ENCODE measurements at regions not wholly inside any gene's neighbourhood (a gene's known extent, or its start where the extent isn't known, plus 50 kb on each side); places are given as distances from the start of the nearest gene placed in this dataset.

GRCh38 chr2:220281771-220282170, 654.3 kb downstream of the SLC4A3 start:
- H3K27me3 Mint-ChIP-seq: peaks cover 2% of the 10 kb centered on the region
- ATAC-seq (ENCODE audit: low read depth) (no peak), DNase-seq (no peak)
- no peaks in the 10 kb centered on the region for H3K36me3 Mint-ChIP-seq (ENCODE audit: low read depth)
- TF ChIP-seq CTCF (IDR thresholded peaks at IDR 0.05): no peak
- no peak overlapping the region for H3K27ac Mint-ChIP-seq
- H3K9me3 Mint-ChIP-seq: no peaks in the 10 kb centered on the region
- CTCF ChIA-PET: no interaction called here
- POLR2A ChIA-PET: no interaction called here
- no peak overlapping the region for H3K4me3 Mint-ChIP-seq
- intact Hi-C loops (cut with micrococcal nuclease): no loop called here
- no peaks in the 10 kb centered on the region for H3K4me1 Mint-ChIP-seq

- POLR2A ChIA-PET: no interaction called here
- TF ChIP-seq CTCF (IDR thresholded peaks at IDR 0.05): no peak
- Mint-ChIP-seq H3K4me1 (no peaks in the 10 kb centered on the region), H3K27ac (no peak overlapping the region), H3K9me3 (no peaks in the 10 kb centered on the region), H3K27me3 (peaks cover 2% of the 10 kb centered on the region), H3K4me3 (no peak overlapping the region), H3K36me3 (ENCODE audit: low read depth) (no peaks in the 10 kb centered on the region)
- CTCF ChIA-PET: no interaction called here
- ATAC-seq (ENCODE audit: low read depth) (no peak), DNase-seq (no peak)
- intact Hi-C loops (cut with micrococcal nuclease): no loop called here
Observed at GRCh38 chr2:220282236-220282635, 654.8 kb downstream of the SLC4A3 start.

- Mint-ChIP-seq H3K4me1 (no peaks in the 10 kb centered on the region), H3K27me3 (no peaks in the 10 kb centered on the region), H3K27ac (no peak overlapping the region), H3K4me3 (no peak overlapping the region), H3K36me3 (ENCODE audit: low read depth) (no peaks in the 10 kb centered on the region), H3K9me3 (peaks cover 2% of the 10 kb centered on the region)
- DNase-seq (no peak), ATAC-seq (ENCODE audit: low read depth) (no peak)
- intact Hi-C loops (cut with micrococcal nuclease): no loop called here
- TF ChIP-seq CTCF (IDR thresholded peaks at IDR 0.05): no peak
- CTCF ChIA-PET: no interaction called here
- POLR2A ChIA-PET: no interaction called here
Observed at GRCh38 chr2:220293966-220294365, 666.5 kb downstream of the SLC4A3 start.

GRCh38 chr2:220296174-220296573, 668.7 kb downstream of the SLC4A3 start:
- Mint-ChIP-seq H3K9me3 (peaks cover 2% of the 10 kb centered on the region), H3K27ac (no peak overlapping the region), H3K27me3 (no peaks in the 10 kb centered on the region), H3K36me3 (ENCODE audit: low read depth) (no peaks in the 10 kb centered on the region), H3K4me1 (no peaks in the 10 kb centered on the region), H3K4me3 (no peak overlapping the region)
- no peak for TF ChIP-seq CTCF (IDR thresholded peaks at IDR 0.05)
- ChIA-PET POLR2A (no interaction called here), CTCF (no interaction called here)
- ATAC-seq (ENCODE audit: low read depth): no peak
- no peak for DNase-seq
- intact Hi-C loops (cut with micrococcal nuclease): no loop called here

GRCh38 chr2:220297093-220297492, 669.7 kb downstream of the SLC4A3 start:
- Mint-ChIP-seq H3K36me3 (ENCODE audit: low read depth) (no peaks in the 10 kb centered on the region), H3K4me3 (no peak overlapping the region), H3K27me3 (no peaks in the 10 kb centered on the region), H3K9me3 (peaks cover 2% of the 10 kb centered on the region), H3K4me1 (no peaks in the 10 kb centered on the region), H3K27ac (no peak overlapping the region)
- intact Hi-C loops (cut with micrococcal nuclease): no loop called here
- TF ChIP-seq CTCF (IDR thresholded peaks at IDR 0.05): no peak
- POLR2A ChIA-PET: no interaction called here
- DNase-seq (no peak), ATAC-seq (ENCODE audit: low read depth) (no peak)
- CTCF ChIA-PET: no interaction called here
